H7 (cell line): ENCODE measurements at regions not wholly inside any gene's neighbourhood (a gene's known extent, or its start where the extent isn't known, plus 50 kb on each side); places are given as distances from the start of the nearest gene placed in this dataset.
"Not testable (repeated sequence)": the region's sequence is repeated elsewhere in the genome, so short reads cannot be mapped to it uniquely, and the experiment has no call there.

Source experiments
- DNase-seq: peaks from one replicate; pipeline ENCODE4 v3.0.0; 2012
- H3K27me3 ChIP-seq: 2 replicates; pipeline ENCODE4 v1.6.0; 2011; ENCODE audit warnings: mild to moderate bottlenecking, low read length; ENCODE audit not compliant: control insufficient read depth, insufficient read depth
- H3K36me3 ChIP-seq: replicated peaks from 2 replicates; pipeline ENCODE4 v1.5.1; 2011; ENCODE audit warnings: low read length; ENCODE audit not compliant: control insufficient read depth, insufficient read depth
- H3K4me3 ChIP-seq: 2 replicates; pipeline ENCODE4 v1.5.1; 2011; ENCODE audit warnings: low read depth, mild to moderate bottlenecking, control low read depth, low read length, moderate library complexity; ENCODE audit not compliant: insufficient read depth

DNA sequence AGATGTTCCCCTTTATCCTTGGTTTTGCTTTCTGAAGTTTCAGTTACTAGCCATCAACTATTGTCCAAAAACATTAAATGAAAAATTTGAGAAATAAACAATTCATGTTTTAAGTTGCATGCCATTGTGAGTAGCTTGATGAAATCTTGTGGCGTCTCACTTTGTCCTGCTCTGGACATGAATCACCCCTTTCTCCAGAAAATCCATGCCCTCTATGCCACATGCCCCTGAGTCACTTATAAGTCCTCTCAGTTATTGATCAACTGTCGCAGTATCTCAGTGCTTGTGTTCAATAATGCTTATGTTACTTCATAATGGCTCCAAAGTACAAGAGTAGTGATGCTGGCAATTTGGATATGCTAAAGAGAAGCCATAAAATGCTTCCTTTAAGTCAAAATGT is 208.0 kb upstream of the FERD3L start:
- no peak for DNase-seq
- no peaks in the 10 kb centered on the region for H3K27me3 ChIP-seq
- no peaks in the 10 kb centered on the region for H3K36me3 ChIP-seq
- no peak overlapping the region for H3K4me3 ChIP-seq

GRCh38 chr7:19352305-19352695 is 207.1 kb upstream of the FERD3L start:
- no peaks in the 10 kb centered on the region for H3K27me3 ChIP-seq
- no peak overlapping the region for H3K4me3 ChIP-seq
- no peak for DNase-seq
- H3K36me3 ChIP-seq, result no peaks in the 10 kb centered on the region

- no peak overlapping the region for H3K4me3 ChIP-seq
- H3K36me3 ChIP-seq, result no peaks in the 10 kb centered on the region
- no peaks in the 10 kb centered on the region for H3K27me3 ChIP-seq
- no peak for DNase-seq
Measured at GRCh38 chr7:19351341-19352304, 206.4 kb upstream of the FERD3L start.

DNA sequence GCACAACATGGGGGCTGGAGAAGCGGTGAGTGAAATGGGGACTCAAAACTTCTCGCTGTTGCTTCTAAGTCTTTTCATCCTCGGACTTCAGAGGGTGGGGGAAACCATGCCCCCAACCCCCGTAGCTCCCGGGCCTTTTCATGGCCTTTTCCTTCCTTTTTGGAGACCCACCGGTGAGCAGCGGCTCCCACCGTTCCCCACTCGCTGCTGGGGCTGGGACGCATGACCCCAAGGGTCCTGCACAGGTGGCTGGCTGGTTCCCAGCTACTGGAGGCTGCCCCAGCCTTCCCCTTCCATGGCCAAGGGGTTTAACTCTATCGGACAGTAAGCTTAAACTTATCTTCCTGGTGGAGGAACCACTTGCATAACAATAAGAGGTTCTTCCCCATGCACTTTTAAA is 194.3 kb upstream of the FERD3L start:
- no peak for DNase-seq
- Histone ChIP-seq H3K36me3 (no peaks in the 10 kb centered on the region), H3K4me3 (no peak overlapping the region), H3K27me3 (no peaks in the 10 kb centered on the region)

GRCh38 chr7:19338512-19338911 is 193.3 kb upstream of the FERD3L start:
- H3K27me3 ChIP-seq, DNase-seq, H3K4me3 ChIP-seq, H3K36me3 ChIP-seq: not testable (repeated sequence)

DNA sequence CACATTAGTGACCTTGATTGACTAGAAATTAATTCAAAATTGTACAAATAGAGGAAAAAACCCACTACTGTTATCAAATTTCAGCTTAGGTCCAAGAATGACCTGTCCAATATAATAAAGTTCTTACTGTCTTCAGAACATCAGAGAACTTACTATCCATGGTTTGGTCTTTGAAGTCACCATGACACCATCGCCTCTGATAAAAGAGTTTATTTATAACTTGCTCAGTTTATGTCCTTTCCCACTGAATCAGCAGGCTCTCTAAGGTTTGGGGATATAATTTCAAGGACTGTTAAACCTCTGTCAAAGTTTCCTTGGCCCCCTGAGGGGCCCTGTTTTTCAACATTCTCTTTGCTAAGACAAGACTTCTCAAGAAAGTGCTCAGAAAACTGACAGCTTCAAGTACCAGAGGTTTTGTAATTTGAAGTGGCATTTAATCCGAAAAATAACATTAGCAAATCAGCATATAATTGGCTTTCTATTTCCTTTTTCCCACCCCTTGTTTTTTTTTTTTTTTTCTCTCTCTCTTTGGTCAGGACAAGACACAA is 191.7 kb upstream of the FERD3L start:
- H3K36me3 ChIP-seq, result no peaks in the 10 kb centered on the region
- no peaks in the 10 kb centered on the region for H3K27me3 ChIP-seq
- no peak overlapping the region for H3K4me3 ChIP-seq
- DNase-seq, result no peak

- H3K36me3 ChIP-seq, result no peaks in the 10 kb centered on the region
- no peak overlapping the region for H3K4me3 ChIP-seq
- H3K27me3 ChIP-seq, result no peaks in the 10 kb centered on the region
- no peak for DNase-seq
Measured at GRCh38 chr7:19333706-19334105, 188.5 kb upstream of the FERD3L start.

GRCh38 chr7:19327018-19327417 is 181.8 kb upstream of the FERD3L start:
- DNase-seq, result no peak

DNA sequence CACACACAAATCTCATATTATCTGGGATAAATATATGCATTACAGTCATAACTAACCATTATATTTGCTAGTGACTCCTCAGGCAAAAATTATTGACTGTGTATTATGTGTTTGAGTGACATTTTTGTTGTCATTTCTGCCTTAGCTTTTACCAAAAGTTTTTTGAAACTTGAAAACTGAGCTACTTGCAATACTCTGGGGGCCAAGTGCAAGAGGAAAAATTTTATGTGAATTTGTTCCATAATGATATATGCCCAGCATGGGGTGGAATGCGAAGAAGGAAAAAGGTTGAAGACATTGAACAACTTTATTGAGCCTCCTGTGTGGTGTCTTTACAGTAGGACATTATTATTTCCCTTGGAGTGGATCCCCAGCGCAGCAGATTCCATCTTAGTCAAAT is 176.8 kb upstream of the FERD3L start:
- H3K36me3 ChIP-seq, result no peaks in the 10 kb centered on the region
- H3K4me3 ChIP-seq, result no peak overlapping the region
- no peaks in the 10 kb centered on the region for H3K27me3 ChIP-seq
- no peak for DNase-seq

More at GRCh38 chr7:19327018-19327417, 181.8 kb upstream of the FERD3L start:
- Histone ChIP-seq H3K27me3 (no peaks in the 10 kb centered on the region), H3K4me3 (no peak overlapping the region), H3K36me3 (no peaks in the 10 kb centered on the region)

DNA sequence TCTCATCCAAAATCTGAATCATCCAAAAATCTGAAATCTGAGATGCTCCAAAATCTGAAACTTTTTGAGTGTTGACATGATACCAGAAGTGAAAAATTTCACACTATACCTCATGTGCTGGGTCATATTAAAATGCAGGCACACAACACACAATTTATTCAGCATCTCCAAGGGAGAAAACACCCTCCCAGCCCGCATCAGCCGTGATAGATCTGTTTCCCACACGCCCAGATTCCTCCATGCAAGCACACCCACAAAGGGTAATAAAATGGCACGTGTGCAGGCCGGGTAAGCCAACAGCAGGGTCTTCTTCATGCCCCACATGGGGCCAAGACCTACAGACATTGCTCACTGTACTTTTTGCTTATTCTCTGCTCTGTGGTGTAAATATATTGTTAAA is 173.1 kb upstream of the FERD3L start:
- no peak for DNase-seq
- H3K27me3 ChIP-seq, result no peaks in the 10 kb centered on the region
- no peaks in the 10 kb centered on the region for H3K36me3 ChIP-seq
- H3K4me3 ChIP-seq, result no peak overlapping the region

DNA sequence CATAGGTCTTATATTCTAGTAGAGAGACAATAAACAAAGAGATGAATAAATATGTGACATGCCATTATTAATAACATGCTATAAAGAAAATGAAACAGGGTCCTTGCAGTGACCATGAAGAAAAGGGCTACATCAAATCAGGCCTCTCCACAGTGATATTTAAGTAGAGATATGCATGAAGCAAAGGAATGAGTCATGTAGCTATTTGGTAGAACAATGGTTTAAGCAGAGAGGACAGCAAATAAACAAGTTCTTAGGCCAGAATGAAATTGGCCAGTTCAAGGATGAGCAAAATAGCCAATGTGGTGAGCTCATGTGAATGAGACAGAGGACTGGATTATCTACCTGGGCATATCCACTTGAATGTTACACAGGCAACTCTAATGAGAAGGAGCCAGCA is 172.2 kb upstream of the FERD3L start:
- Histone ChIP-seq H3K27me3 (no peaks in the 10 kb centered on the region), H3K4me3 (no peak overlapping the region), H3K36me3 (no peaks in the 10 kb centered on the region)
- no peak for DNase-seq

DNA sequence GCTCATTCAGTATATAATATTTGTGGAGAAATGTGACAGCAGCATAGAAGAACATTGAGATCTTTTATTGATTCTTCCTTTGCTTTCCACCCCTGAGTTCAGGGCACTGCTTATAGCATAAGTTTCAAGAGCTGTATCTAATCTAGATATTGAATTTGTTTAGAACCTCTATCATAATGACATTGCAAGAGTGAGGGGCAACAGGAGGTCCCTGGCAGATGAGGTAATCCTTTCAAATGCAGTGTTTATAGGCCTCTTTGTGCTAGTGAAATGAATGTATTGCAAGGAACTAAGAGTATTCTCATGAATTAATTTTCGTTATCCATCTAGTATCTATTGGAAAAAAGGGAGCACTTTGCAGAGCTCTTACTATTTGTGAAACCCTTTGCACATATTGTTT is 167.2 kb upstream of the FERD3L start:
- no peaks in the 10 kb centered on the region for H3K27me3 ChIP-seq
- H3K4me3 ChIP-seq, result no peak overlapping the region
- no peaks in the 10 kb centered on the region for H3K36me3 ChIP-seq
- DNase-seq, result no peak

- H3K4me3 ChIP-seq, result no peak overlapping the region
- H3K36me3 ChIP-seq, result no peaks in the 10 kb centered on the region
- H3K27me3 ChIP-seq, result no peaks in the 10 kb centered on the region
- no peak for DNase-seq
Measured at GRCh38 chr7:19307554-19307953, 162.3 kb upstream of the FERD3L start.

- no peaks in the 10 kb centered on the region for H3K27me3 ChIP-seq
- no peak for DNase-seq
- no peaks in the 10 kb centered on the region for H3K36me3 ChIP-seq
- H3K4me3 ChIP-seq, result no peak overlapping the region
Measured at GRCh38 chr7:19305698-19306097, 160.5 kb upstream of the FERD3L start.

DNA sequence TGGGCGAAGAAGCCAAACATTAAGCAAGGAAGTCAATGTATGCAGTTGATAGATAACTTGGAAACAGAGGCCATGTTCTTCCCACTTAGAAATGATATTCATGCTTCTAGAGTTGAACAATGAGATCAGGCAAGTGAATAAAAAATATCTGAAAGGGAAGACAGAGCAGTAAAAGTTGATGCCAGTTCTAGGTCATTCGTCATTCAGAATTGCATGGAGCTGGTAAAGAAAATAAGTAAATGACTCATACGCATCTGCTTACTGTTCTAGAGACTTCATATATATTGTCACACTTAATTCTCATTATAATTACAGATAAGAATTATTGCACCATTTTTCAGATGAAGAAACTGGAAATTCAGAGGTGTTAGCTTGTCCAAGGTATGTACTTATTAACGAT is 158.9 kb upstream of the FERD3L start:
- no peaks in the 10 kb centered on the region for H3K27me3 ChIP-seq
- no peak for DNase-seq
- H3K36me3 ChIP-seq, result no peaks in the 10 kb centered on the region
- no peak overlapping the region for H3K4me3 ChIP-seq
